Adipocyte (in vitro differentiated cells): ENCODE measurements at regions not wholly inside any gene's neighbourhood (a gene's known extent, or its start where the extent isn't known, plus 50 kb on each side); places are given as distances from the start of the nearest gene placed in this dataset.

Source experiments
- DNase-seq: peaks from one replicate; pipeline ENCODE4 v3.0.0-alpha.2; 2015; ENCODE audit warnings: low read depth
- H3K27me3 ChIP-seq: replicated peaks from 2 replicates; pipeline ENCODE4 v1.7.0; 2013; ENCODE audit warnings: mild to moderate bottlenecking, low read length, moderate library complexity; ENCODE audit not compliant: control insufficient read depth, insufficient read depth
- H3K36me3 ChIP-seq: 2 replicates; pipeline ENCODE4 v1.7.0; 2013; ENCODE audit warnings: low read length, mild to moderate bottlenecking, moderate library complexity; ENCODE audit not compliant: control insufficient read depth, insufficient read depth, severe bottlenecking
- H3K4me1 ChIP-seq: 2 replicates; pipeline ENCODE4 v1.7.0; 2013; ENCODE audit warnings: mild to moderate bottlenecking, low read length, moderate library complexity; ENCODE audit not compliant: control insufficient read depth, insufficient read depth
- H3K4me3 ChIP-seq: 2 replicates; pipeline ENCODE4 v1.7.0; 2013; ENCODE audit warnings: mild to moderate bottlenecking, low read length, moderate library complexity
- H3K9ac ChIP-seq: 2 replicates; pipeline ENCODE4 v1.7.0; 2013; ENCODE audit warnings: mild to moderate bottlenecking, low read length, moderate library complexity
- H3K9me3 ChIP-seq: 2 replicates; pipeline ENCODE4 v1.7.0; 2013; ENCODE audit warnings: mild to moderate bottlenecking, low read length, moderate library complexity; ENCODE audit not compliant: control insufficient read depth

DNA sequence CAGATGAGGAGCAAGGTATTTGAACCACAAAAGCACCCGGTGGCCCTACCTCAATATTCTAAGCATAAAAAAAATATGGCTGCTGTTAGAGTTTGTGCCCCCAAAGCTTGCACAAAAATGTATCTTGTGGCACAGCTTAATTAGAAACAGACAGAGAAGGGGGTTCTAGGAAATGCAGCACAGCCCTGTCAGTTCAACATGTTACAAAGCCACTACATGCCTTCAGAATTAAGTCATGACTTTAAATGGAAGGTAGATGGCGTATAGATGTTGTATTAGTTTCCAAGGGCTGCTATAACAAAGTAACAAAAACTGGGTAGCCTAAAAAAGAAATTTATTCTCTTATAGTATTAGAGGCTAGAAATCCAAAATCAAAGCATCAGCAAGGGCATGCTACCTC lies 703.8 kb downstream of the DIAPH3 start:
- Histone ChIP-seq H3K36me3 (no peaks in the 10 kb centered on the region), H3K4me3 (no peak overlapping the region), H3K9ac (no peak overlapping the region), H3K9me3 (no peaks in the 10 kb centered on the region), H3K27me3 (no peaks in the 10 kb centered on the region), H3K4me1 (no peaks in the 10 kb centered on the region)
- peak; percentile 22 for DNase-seq

DNA sequence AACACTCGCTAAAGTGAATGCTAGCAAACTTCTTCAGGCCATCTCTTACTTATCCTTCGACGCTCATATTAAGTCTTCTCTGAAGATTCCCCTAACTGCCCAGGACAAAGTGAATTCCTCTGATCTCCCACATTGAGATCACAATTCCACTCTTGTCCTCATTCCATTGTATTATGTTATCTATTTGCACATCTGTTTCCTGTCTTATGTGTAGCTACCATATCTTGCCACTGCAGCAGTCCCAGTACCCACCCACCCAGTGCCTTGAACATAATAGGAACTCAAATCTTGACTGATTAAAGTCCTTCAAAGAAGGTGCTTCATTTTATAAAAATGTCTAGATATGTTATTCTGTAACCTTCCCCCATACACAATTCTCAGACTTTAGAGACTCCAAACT lies 702.3 kb downstream of the DIAPH3 start:
- no peak for DNase-seq
- H3K9ac ChIP-seq, result no peak overlapping the region

DNA sequence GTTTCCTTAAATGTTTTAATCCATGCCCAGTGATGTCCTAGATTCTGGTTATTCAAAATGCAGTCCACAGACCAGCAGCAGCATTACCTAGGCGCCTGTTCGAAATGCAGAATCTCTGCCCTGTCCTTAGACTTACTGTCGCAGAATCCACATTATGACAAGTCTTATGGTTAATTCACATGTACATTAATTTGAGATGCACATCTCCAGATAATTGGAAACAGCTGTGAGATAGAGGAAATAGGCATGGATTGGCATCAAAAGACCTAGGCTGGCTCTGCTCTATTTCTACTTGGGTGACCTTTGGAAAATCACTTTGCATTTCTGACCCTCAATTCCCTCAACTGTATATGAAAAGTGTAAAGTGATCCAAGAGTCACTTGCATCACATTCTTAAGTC lies 700.7 kb downstream of the DIAPH3 start:
- Histone ChIP-seq H3K4me3 (no peak overlapping the region), H3K4me1 (no peaks in the 10 kb centered on the region), H3K36me3 (no peaks in the 10 kb centered on the region), H3K9ac (no peak overlapping the region), H3K9me3 (no peaks in the 10 kb centered on the region), H3K27me3 (no peaks in the 10 kb centered on the region)
- DNase-seq, result no peak

More for the DNA sequence above, 702.3 kb downstream of the DIAPH3 start:
- no peaks in the 10 kb centered on the region for H3K27me3 ChIP-seq
- H3K4me3 ChIP-seq, result no peak overlapping the region
- no peaks in the 10 kb centered on the region for H3K9me3 ChIP-seq
- H3K4me1 ChIP-seq, result no peaks in the 10 kb centered on the region
- no peaks in the 10 kb centered on the region for H3K36me3 ChIP-seq

DNA sequence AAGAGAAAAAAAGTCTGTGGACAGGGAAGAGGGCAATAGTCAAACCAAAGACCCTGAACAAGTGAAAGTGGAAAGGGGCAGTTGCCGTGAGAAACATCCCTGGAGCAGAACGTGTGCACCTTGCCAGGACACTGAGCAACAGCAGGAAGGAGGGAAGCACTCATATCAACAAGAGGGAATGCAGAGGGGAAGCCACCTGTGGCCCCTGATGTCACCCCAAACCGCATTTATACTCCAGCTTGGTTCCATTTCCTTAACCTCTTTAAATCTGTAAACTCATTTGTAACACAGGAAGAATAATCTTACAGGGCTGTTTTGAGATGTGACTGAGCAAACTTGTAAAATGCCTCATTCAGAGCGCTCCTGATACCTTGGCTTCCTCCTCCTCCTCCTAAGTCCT lies 698.8 kb downstream of the DIAPH3 start:
- no peaks in the 10 kb centered on the region for H3K4me1 ChIP-seq

DNA sequence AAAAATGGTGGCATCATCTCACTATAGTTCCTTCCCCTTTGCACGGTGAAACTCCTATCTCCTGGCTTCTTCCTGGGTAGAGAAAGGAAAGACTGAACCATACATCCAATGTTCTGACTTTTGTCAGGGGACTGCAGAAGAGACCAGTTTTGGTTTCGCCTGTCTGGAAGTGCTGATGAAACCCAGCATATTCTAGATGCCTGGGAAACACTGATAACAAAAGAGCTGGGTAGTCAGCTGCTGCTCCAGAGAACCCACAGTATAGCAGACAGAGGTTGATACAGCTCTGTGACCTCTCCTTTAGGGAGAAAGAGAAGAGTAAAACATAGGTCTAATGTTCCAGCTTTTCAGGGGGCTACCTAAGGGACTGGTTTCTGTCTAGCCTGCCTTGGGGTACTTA lies 695.3 kb downstream of the DIAPH3 start:
- no peak overlapping the region for H3K4me3 ChIP-seq
- H3K36me3 ChIP-seq, result no peaks in the 10 kb centered on the region
- H3K9ac ChIP-seq, result no peak overlapping the region
- DNase-seq, result no peak
- H3K9me3 ChIP-seq, result no peaks in the 10 kb centered on the region
- H3K4me1 ChIP-seq, result no peaks in the 10 kb centered on the region
- H3K27me3 ChIP-seq, result no peaks in the 10 kb centered on the region

More for the DNA sequence above, 698.8 kb downstream of the DIAPH3 start:
- no peaks in the 10 kb centered on the region for H3K36me3 ChIP-seq
- H3K9ac ChIP-seq, result no peak overlapping the region
- DNase-seq, result no peak
- no peak overlapping the region for H3K4me3 ChIP-seq
- H3K9me3 ChIP-seq, result no peaks in the 10 kb centered on the region
- H3K27me3 ChIP-seq, result no peaks in the 10 kb centered on the region

DNA sequence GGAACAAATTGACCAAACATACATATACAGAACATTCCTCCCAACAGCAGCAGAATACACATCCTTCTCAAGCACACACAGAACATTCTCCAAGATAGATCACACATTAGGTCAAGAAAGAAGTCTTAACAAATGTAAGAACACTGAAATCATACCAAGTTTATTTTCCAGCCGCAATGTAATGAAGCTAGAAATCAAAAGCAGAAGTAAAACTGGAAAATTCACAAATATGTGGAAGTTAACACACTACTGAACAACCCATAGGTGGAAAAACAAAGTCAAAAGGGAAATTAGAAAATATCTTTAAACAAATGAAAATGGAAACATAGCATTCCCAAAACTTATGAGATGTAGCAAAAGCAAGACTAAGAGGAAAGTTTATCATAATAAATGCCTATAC lies 692.6 kb downstream of the DIAPH3 start:
- no peaks in the 10 kb centered on the region for H3K27me3 ChIP-seq
- no peak for DNase-seq
- H3K36me3 ChIP-seq, result no peaks in the 10 kb centered on the region
- H3K4me3 ChIP-seq, result no peak overlapping the region
- no peak overlapping the region for H3K9ac ChIP-seq
- no peaks in the 10 kb centered on the region for H3K9me3 ChIP-seq
- no peaks in the 10 kb centered on the region for H3K4me1 ChIP-seq

DNA sequence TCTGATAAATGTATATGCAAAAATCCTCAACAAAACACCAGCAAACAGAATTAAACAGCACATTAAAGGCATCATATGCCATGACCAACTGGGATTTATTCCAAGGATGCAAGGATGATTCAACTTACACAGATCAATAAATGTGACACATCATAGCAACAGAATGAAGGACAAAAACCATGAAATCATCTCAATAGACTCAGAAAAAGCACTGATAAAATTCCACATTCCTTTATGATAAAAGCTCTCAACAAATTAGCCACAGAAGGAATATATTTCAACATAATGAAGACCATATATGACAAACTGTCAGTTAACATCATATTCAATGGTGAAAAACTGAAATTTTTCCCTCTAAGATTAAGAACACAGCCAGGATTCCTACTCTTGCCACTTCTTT lies 691.6 kb downstream of the DIAPH3 start:
- peak; percentile 22 for DNase-seq
- no peak overlapping the region for H3K4me3 ChIP-seq
- H3K4me1 ChIP-seq, result no peaks in the 10 kb centered on the region
- H3K9ac ChIP-seq, result no peak overlapping the region
- no peaks in the 10 kb centered on the region for H3K9me3 ChIP-seq
- no peaks in the 10 kb centered on the region for H3K36me3 ChIP-seq
- H3K27me3 ChIP-seq, result no peaks in the 10 kb centered on the region

DNA sequence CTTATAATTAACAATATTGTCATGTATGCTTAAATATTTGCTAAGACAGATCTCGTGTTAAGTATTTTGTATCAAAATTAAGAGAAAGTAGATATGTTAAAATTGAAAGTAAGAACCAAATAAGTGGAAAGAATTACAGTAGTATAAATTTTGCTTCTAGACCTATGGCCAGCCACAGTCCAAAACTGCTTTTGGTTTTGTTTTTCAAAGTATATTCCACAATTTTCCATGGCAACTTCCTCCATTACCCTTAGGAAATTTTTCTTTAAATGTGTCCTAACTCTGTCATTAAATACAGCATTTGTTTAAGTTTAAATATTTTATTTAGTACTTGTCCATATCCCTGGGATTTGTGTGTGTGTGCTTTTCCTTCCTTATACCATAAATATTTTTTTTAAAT lies 689.0 kb downstream of the DIAPH3 start:
- no peaks in the 10 kb centered on the region for H3K36me3 ChIP-seq
- no peaks in the 10 kb centered on the region for H3K9me3 ChIP-seq
- no peak overlapping the region for H3K9ac ChIP-seq
- no peaks in the 10 kb centered on the region for H3K4me1 ChIP-seq
- no peak overlapping the region for H3K4me3 ChIP-seq
- DNase-seq, result no peak
- no peaks in the 10 kb centered on the region for H3K27me3 ChIP-seq

DNA sequence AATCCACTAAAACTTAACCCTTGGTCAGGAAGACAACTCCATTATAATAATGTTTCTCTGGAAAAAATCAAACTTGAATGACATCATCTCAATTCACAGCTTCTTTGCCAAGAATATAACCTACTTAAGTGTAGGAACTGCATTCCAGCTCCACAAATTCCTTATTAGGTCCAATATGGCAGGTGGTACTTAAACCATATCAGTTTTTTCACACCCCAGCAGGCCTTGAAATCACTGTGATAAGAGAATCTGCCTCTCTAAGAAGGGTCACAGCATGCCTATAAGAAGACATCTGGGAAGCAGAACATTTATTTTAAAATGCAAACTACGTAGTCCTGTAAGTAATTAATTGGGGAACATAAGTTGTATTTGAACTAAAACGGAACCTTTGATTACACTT lies 687.8 kb downstream of the DIAPH3 start:
- Histone ChIP-seq H3K9me3 (no peaks in the 10 kb centered on the region), H3K27me3 (no peaks in the 10 kb centered on the region), H3K4me1 (no peaks in the 10 kb centered on the region), H3K36me3 (no peaks in the 10 kb centered on the region), H3K9ac (no peak overlapping the region), H3K4me3 (no peak overlapping the region)
- DNase-seq, result no peak

DNA sequence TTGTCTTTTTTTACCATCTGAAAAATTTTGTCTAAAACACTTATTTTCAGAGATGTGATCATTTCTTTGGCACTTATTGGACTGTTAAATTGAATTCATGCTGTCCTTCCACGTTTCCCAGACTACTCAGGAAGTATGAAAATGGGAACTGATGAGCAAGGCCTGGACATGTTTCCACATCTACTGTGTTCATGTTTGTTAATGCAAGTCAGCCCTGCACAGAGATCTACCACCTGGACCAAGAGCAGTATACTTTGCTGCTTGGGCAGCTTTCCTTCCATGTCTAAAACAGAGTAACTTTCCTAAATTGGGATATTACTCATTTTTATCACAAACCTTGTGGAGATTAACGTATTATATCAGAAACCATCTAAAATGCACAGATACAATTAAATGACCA lies 687.4 kb downstream of the DIAPH3 start:
- no peaks in the 10 kb centered on the region for H3K4me1 ChIP-seq
- DNase-seq, result no peak
- no peaks in the 10 kb centered on the region for H3K36me3 ChIP-seq
- no peak overlapping the region for H3K9ac ChIP-seq
- H3K9me3 ChIP-seq, result no peaks in the 10 kb centered on the region
- H3K4me3 ChIP-seq, result no peak overlapping the region
- H3K27me3 ChIP-seq, result no peaks in the 10 kb centered on the region

DNA sequence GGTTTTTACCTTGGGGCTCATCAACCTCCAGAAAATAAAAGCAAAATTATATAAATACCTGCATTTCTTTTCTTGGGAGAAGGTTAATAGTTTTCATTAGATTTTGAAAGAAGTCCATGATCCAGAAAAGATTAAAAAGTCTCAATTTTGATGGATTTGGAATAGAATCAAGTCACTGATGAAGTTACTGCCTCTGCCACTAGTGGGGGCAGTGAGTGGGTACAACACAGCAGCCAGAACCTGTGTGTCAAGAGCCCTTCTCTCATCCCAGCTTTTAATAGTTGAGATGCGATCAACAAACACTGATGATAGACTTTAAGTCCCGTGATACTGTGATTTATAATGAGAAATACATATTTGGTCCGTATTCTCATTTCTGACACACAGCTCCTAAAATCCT lies 686.7 kb downstream of the DIAPH3 start:
- H3K9me3 ChIP-seq, result no peaks in the 10 kb centered on the region
- no peaks in the 10 kb centered on the region for H3K36me3 ChIP-seq
- H3K4me3 ChIP-seq, result no peak overlapping the region
- H3K9ac ChIP-seq, result no peak overlapping the region
- no peaks in the 10 kb centered on the region for H3K27me3 ChIP-seq
- no peaks in the 10 kb centered on the region for H3K4me1 ChIP-seq
- DNase-seq, result no peak

DNA sequence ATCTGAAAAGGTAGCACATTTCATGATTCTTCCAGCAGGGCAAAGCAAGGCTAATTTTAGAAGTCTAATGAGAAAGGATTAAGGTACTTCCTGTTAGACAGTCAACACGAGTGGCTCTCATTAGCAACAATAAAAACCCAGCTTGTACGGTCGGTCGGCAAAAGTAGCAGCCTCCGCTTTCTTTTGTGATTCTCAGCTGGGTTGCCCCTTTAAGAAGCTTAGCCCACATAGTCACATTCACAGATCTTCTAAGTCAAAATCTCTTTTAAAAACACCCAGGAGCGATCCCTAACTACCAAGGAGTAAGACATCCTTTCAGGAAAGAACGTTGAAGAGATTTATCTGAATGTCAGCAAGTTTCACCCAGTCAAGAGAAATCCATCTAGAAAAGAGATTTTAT lies 684.8 kb downstream of the DIAPH3 start:
- Histone ChIP-seq H3K9me3 (no peaks in the 10 kb centered on the region), H3K36me3 (no peaks in the 10 kb centered on the region), H3K4me3 (no peak overlapping the region), H3K4me1 (no peaks in the 10 kb centered on the region), H3K27me3 (no peaks in the 10 kb centered on the region), H3K9ac (no peak overlapping the region)
- DNase-seq, result no peak
